ENCODE measurements at regions not wholly inside any gene's neighbourhood (a gene's known extent, or its start where the extent isn't known, plus 50 kb on each side); places are given as distances from the start of the nearest gene placed in this dataset.

- TF ChIP-seq CTCF (IDR thresholded peaks at IDR 0.05; ENCODE audit: extremely low read depth in 1 of 2, insufficient read depth in 1 of 2, low read depth in 1 of 2, low read length in 2 of 2) (no peak), GATA2 (IDR thresholded peaks at IDR 0.05; ENCODE audit: insufficient read depth, insufficient read length, low read depth, low read length) (no peak), POLR2AphosphoS5 (IDR thresholded peaks at IDR 0.05; ENCODE audit: insufficient read depth, low read depth, low read length) (no peak), POLR2A (IDR thresholded peaks at IDR 0.05; ENCODE audit: low read depth, low read length) (no peak)
- TF ChIP-seq, protein P1, sequence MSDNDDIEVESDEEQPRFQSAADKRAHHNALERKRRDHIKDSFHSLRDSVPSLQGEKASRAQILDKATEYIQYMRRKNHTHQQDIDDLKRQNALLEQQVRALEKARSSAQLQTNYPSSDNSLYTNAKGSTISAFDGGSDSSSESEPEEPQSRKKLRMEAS (IDR thresholded peaks at IDR 0.05; ENCODE audit: insufficient read depth, insufficient read length), result no peak
These were observed 2291.1 kb upstream of the PCDH20 start for GRCh38 chr13:63706751-63707150.

All from endothelial cell of umbilical vein (primary cell).